B cell (primary cell): ENCODE measurements at regions not wholly inside any gene's neighbourhood (a gene's known extent, or its start where the extent isn't known, plus 50 kb on each side); places are given as distances from the start of the nearest gene placed in this dataset.

Experiments used
- CTCF ChIP-seq: fragments of 200-600 bp; IDR thresholded peaks from one replicate; pipeline ENCODE4 v1.8.0; 2022; ENCODE audit warnings: antibody characterized with exemption, mild to moderate bottlenecking
- EZH2 ChIP-seq: IDR thresholded peaks from 2 replicates; pipeline ENCODE4 v1.6.1; 2012; ENCODE audit warnings: borderline replicate concordance, low read depth, mild to moderate bottlenecking, moderate library complexity, low read length; ENCODE audit not compliant: insufficient read depth, poor library complexity, severe bottlenecking

DNA sequence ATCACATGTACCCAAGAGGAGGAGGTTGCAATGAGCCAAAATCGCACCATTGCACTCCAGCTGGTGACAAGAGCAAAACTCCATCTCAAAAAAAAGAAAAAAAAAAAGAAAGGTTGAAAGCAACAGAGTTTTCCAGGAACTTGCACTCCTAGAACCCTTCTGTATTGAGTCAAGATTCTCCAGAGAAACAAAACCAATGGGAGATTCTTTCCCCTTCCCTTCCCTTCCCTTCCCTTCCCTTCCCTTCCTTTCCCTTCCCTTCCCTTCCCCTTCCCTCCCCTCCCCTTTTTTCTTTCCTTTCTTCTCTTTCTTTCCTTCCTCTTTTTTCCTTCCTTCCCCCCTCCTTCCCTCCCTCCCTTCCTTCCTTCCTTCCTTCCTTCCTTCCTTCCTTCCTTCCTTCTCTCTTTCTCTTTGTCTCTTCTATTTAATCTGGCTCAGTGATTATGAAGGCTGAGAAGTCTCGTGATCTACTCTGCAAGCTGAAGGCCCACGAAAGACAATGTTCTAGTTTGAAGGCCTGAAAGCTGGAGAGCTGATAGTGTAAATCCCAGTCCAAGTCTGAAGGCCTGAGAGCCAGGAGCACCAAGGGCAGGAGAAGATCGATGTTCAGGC, 59.6 kb upstream of the CNTLN start:
- TF ChIP-seq CTCF, result no peak
- TF ChIP-seq EZH2, result no peak
